GM12878 (cell line): ENCODE measurements at regions not wholly inside any gene's neighbourhood (a gene's known extent, or its start where the extent isn't known, plus 50 kb on each side); places are given as distances from the start of the nearest gene placed in this dataset.

Experiments
- ATAC-seq: fragments of 200-7000 bp; cut with Tn5 transposase; 3 replicates; pipeline ENCODE4 v1.9.1; 2020; ENCODE audit warnings: mild to moderate bottlenecking, moderate library complexity
- BruUV-seq: library from RNA; stranded (reverse); fragments of 400-500 nt; replicated peaks from 2 replicates; lab custom pipeline; 2021; lab: Mats Ljungman, UMichigan
- CTCF ChIA-PET: fragments of 300-600 bp; sonication (Branson Sonifier 250); formaldehyde crosslinking; extraction: SDS; loops from one replicate; lab custom pipeline; 2021; ENCODE audit warnings: inconsistent platforms; lab: Yijun Ruan, JAX
- POLR2A ChIA-PET: fragments of 350-600 bp; formaldehyde crosslinking; extraction: SDS; loops from one replicate; lab custom pipeline; 2021; ENCODE audit warnings: inconsistent platforms; lab: Charles Lee
- RAD21 ChIA-PET: fragments of 300-600 bp; sonication (Branson Sonifier 250); formaldehyde crosslinking; loops from one replicate; lab custom pipeline; 2023; ENCODE audit warnings: antibody characterized with exemption; ENCODE audit not compliant: unreplicated experiment; lab: Charles Lee
- SMC1A ChIA-PET: fragments of 300-600 bp; sonication (Branson Sonifier 250); formaldehyde crosslinking; loops from one replicate; lab custom pipeline; 2023; ENCODE audit not compliant: unreplicated experiment, uncharacterized antibody; lab: Charles Lee
- DNase-seq: peaks from one replicate; pipeline ENCODE4 v3.0.0-alpha.2; 2011; ENCODE audit warnings: low read depth, low spot score
- FAIRE-seq: peaks from 3 replicates; lab custom pipeline; 2011; peaks lifted over from hg19 to GRCh38; lab: Jason Lieb, UNC
- H2AFZ ChIP-seq: 2 replicates; pipeline ENCODE4 v1.6.0; 2011; ENCODE audit warnings: low read depth, low read length, control low read depth; ENCODE audit not compliant: control insufficient read depth
- H3K27ac ChIP-seq: 2 replicates; pipeline ENCODE4 v1.5.1; 2011; ENCODE audit warnings: control low read depth; ENCODE audit not compliant: control insufficient read depth, insufficient read depth
- H3K27me3 ChIP-seq, 2 experiments: replicated peaks in 1 of 2; 2 replicates each; pipeline versions ENCODE4 v1.6.0 to v1.6.1; 2011; ENCODE audit warnings: low read length in 1 of 2; ENCODE audit not compliant: control insufficient read depth in 2 of 2, insufficient read depth in 2 of 2
- H3K36me3 ChIP-seq, 2 experiments: 2 replicates each; pipeline ENCODE4 v1.5.1; 2011; ENCODE audit warnings: low read length in 1 of 2; ENCODE audit not compliant: control insufficient read depth in 2 of 2, insufficient read depth in 2 of 2
- H3K4me1 ChIP-seq: 2 replicates; pipeline ENCODE4 v1.6.1; 2011; ENCODE audit warnings: mild to moderate bottlenecking, low read length, moderate library complexity, mixed read lengths; ENCODE audit not compliant: control insufficient read depth, insufficient read depth
- H3K4me2 ChIP-seq: 2 replicates; pipeline ENCODE4 v1.6.0; 2011; ENCODE audit warnings: control low read depth; ENCODE audit not compliant: control insufficient read depth, insufficient read depth
- H3K4me3 ChIP-seq: fragments of 200-600 bp; sonication (generic); 2 replicates; pipeline ENCODE4 v1.5.1; 2016
- H3K79me2 ChIP-seq: 2 replicates; pipeline ENCODE4 v1.6.0; 2011; ENCODE audit warnings: low read length; ENCODE audit not compliant: control insufficient read depth, insufficient read depth
- H3K9ac ChIP-seq: 2 replicates; pipeline ENCODE4 v1.8.0; 2011; ENCODE audit warnings: low read length, control low read depth, mixed read lengths; ENCODE audit not compliant: control insufficient read depth, insufficient read depth
- H3K9me3 ChIP-seq: replicated peaks from 3 replicates; pipeline ENCODE4 v1.5.1; 2011; ENCODE audit warnings: mild to moderate bottlenecking, low read length; ENCODE audit not compliant: control insufficient read depth, insufficient read depth
- H4K20me1 ChIP-seq: 2 replicates; pipeline ENCODE4 v1.6.0; 2011; ENCODE audit not compliant: control insufficient read depth, insufficient read depth
- BHLHE40 ChIP-seq, 2 experiments: fragments of 450-650 bp in 1 of 2; IDR thresholded peaks; 2 replicates each; pipeline ENCODE4 v1.6.1; 2011 to 2017; ENCODE audit warnings: low read depth in 2 of 2, borderline replicate concordance in 1 of 2, improper control_type of control experiment in 1 of 2, low read length in 1 of 2, mild to moderate bottlenecking in 1 of 2
- CEBPB ChIP-seq, 2 experiments: fragments of 150-350 bp in 1 of 2; IDR thresholded peaks; 2 replicates each; pipeline ENCODE4 v1.6.1; 2012 to 2014; ENCODE audit warnings: low read depth in 2 of 2, low read length in 2 of 2, borderline replicate concordance in 1 of 2, inconsistent platforms in 1 of 2
- CREB1 ChIP-seq: IDR thresholded peaks from 2 replicates; pipeline ENCODE4 v1.6.1; 2012; ENCODE audit warnings: low read depth, mild to moderate bottlenecking, inconsistent platforms
- E2F8 ChIP-seq: fragments of 450-650 bp; IDR thresholded peaks from 2 replicates; pipeline ENCODE4 v1.6.1; 2018; ENCODE audit warnings: mild to moderate bottlenecking, low read depth, moderate library complexity; ENCODE audit not compliant: partially characterized antibody
- FOS ChIP-seq: IDR thresholded peaks from 3 replicates; pipeline ENCODE4 v1.6.1; 2011; ENCODE audit warnings: borderline replicate concordance; ENCODE audit not compliant: insufficient read length; ENCODE audit errors: extremely low read depth
- GABPA ChIP-seq: IDR thresholded peaks from 2 replicates; pipeline ENCODE4 v1.6.1; 2014; ENCODE audit warnings: antibody characterized with exemption, low read depth, mild to moderate bottlenecking, inconsistent platforms
- GATAD2B ChIP-seq: fragments of 450-650 bp; conservative IDR thresholded peaks from 2 replicates; pipeline ENCODE4 v1.6.1; 2017; ENCODE audit warnings: low read depth, mild to moderate bottlenecking, moderate library complexity
- HDGF ChIP-seq: fragments of 450-650 bp; IDR thresholded peaks from 2 replicates; pipeline ENCODE4 v1.6.1; 2016; ENCODE audit warnings: antibody characterized with exemption
- MTA2 ChIP-seq: fragments of 450-650 bp; IDR thresholded peaks from 2 replicates; pipeline ENCODE4 v1.6.1; 2016; ENCODE audit warnings: low read depth, mild to moderate bottlenecking, moderate library complexity
- SIX5 ChIP-seq: IDR thresholded peaks from 2 replicates; pipeline ENCODE4 v1.6.1; 2011; ENCODE audit warnings: mild to moderate bottlenecking, low read depth, low read length, moderate library complexity; ENCODE audit not compliant: severe bottlenecking
- SMAD1 ChIP-seq: fragments of 450-650 bp; IDR thresholded peaks from 2 replicates; pipeline ENCODE4 v1.6.1; 2018; ENCODE audit warnings: mild to moderate bottlenecking, low read depth; ENCODE audit not compliant: partially characterized antibody
- YY1 ChIP-seq: IDR thresholded peaks from 2 replicates; pipeline ENCODE4 v1.6.1; 2011; ENCODE audit warnings: low read depth, mild to moderate bottlenecking, low read length
- ZNF207 ChIP-seq: fragments of 450-650 bp; IDR thresholded peaks from 2 replicates; pipeline ENCODE4 v1.6.1; 2014; ENCODE audit warnings: antibody characterized with exemption, mild to moderate bottlenecking, borderline replicate concordance
- WGBS: methylation state at CpG from one replicate; pipeline ENCODE4 v1.1.6; 2016; ENCODE audit warnings: low lambda C conversion rate; ENCODE audit not compliant: insufficient replicate concordance, insufficient coverage; ENCODE audit errors: missing lambda C conversion rate; 5-methylcytosine and 5-hydroxymethylcytosine counted together
- in situ Hi-C: fragments of 300-500 bp; cut with MboI; formaldehyde crosslinking; loops from 9 replicates; pipeline ENCODE4 v1.14.3; 2018; ENCODE audit warnings: mixed read lengths
- intact Hi-C: fragments of 100-400 bp; cut with micrococcal nuclease; formaldehyde crosslinking; loops from one replicate; pipeline ENCODE4 v1.14.2; 2022; ENCODE audit not compliant: unreplicated experiment
- TF ChIP-seq, protein P1 (sequence below): fragments of 450-650 bp; IDR thresholded peaks from 2 replicates; pipeline ENCODE4 v1.6.1; 2017; ENCODE audit warnings: borderline replicate concordance
- TF ChIP-seq, protein P2 (sequence below): fragments of 450-650 bp; IDR thresholded peaks from 2 replicates; pipeline ENCODE4 v1.6.1; 2017; ENCODE audit warnings: antibody characterized with exemption, mild to moderate bottlenecking, moderate library complexity

GRCh38 chr18:79586436-79587225 is 93.0 kb upstream of the CTDP1 start (continued):
- TF ChIP-seq E2F8 (no peak), FOS (no peak), GATAD2B (no peak)
- TF ChIP-seq, protein P1, sequence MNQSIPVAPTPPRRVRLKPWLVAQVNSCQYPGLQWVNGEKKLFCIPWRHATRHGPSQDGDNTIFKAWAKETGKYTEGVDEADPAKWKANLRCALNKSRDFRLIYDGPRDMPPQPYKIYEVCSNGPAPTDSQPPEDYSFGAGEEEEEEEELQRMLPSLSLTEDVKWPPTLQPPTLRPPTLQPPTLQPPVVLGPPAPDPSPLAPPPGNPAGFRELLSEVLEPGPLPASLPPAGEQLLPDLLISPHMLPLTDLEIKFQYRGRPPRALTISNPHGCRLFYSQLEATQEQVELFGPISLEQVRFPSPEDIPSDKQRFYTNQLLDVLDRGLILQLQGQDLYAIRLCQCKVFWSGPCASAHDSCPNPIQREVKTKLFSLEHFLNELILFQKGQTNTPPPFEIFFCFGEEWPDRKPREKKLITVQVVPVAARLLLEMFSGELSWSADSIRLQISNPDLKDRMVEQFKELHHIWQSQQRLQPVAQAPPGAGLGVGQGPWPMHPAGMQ: no peak

- ChIA-PET CTCF (no interaction called here), SMC1A (no interaction called here), POLR2A (no interaction called here), RAD21 (interaction anchor here (0.5 kb wide), 1 partner anchor 14 kb away, joined by 3 read pairs; no protein-coding TSS in a partner anchor)
- no peaks in the 10 kb centered on the region; the same call in 2 of the 3 replicates for H3K9me3 ChIP-seq
- intact Hi-C loops (no loop called here), in situ Hi-C loops (no loop called here)
- no peaks in the 10 kb centered on the region for H4K20me1 ChIP-seq
- ATAC-seq (no peak), FAIRE-seq (no peak), DNase-seq (no peak)
- no peaks in the 10 kb centered on the region for H3K36me3 ChIP-seq
- H3K27ac ChIP-seq: no peak overlapping the region
- no peaks in the 10 kb centered on the region for H3K27me3 ChIP-seq
- no peak overlapping the region for H3K4me3 ChIP-seq
- H3K79me2 ChIP-seq: no peaks in the 10 kb centered on the region
- no peak overlapping the region for H3K4me2 ChIP-seq
- H2AFZ ChIP-seq: no peak overlapping the region
- H3K9ac ChIP-seq: no peak overlapping the region
- 49% methylated on average over 16 of the region's 16 CpGs for WGBS
- no peaks in the 10 kb centered on the region for H3K4me1 ChIP-seq
- no TSS peak for BruUV-seq
- TF ChIP-seq GABPA: no peak
- no peak for TF ChIP-seq ZNF207
- no peak for TF ChIP-seq BHLHE40 (IDR thresholded peaks at IDR 0.05; ENCODE audit: borderline replicate concordance in 1 of 2, low read depth in 2 of 2, low read length in 1 of 2)
- TF ChIP-seq SMAD1: no peak
- TF ChIP-seq, protein P2, sequence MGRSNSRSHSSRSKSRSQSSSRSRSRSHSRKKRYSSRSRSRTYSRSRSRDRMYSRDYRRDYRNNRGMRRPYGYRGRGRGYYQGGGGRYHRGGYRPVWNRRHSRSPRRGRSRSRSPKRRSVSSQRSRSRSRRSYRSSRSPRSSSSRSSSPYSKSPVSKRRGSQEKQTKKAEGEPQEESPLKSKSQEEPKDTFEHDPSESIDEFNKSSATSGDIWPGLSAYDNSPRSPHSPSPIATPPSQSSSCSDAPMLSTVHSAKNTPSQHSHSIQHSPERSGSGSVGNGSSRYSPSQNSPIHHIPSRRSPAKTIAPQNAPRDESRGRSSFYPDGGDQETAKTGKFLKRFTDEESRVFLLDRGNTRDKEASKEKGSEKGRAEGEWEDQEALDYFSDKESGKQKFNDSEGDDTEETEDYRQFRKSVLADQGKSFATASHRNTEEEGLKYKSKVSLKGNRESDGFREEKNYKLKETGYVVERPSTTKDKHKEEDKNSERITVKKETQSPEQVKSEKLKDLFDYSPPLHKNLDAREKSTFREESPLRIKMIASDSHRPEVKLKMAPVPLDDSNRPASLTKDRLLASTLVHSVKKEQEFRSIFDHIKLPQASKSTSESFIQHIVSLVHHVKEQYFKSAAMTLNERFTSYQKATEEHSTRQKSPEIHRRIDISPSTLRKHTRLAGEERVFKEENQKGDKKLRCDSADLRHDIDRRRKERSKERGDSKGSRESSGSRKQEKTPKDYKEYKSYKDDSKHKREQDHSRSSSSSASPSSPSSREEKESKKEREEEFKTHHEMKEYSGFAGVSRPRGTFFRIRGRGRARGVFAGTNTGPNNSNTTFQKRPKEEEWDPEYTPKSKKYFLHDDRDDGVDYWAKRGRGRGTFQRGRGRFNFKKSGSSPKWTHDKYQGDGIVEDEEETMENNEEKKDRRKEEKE: no peak
- no peak for TF ChIP-seq CEBPB (IDR thresholded peaks at IDR 0.05; ENCODE audit: borderline replicate concordance in 1 of 2, low read depth in 2 of 2, low read length in 2 of 2)
- TF ChIP-seq MTA2: no peak
- no peak for TF ChIP-seq YY1
- no peak for TF ChIP-seq SIX5
- no peak for TF ChIP-seq CREB1
- no peak for TF ChIP-seq HDGF
Measured at GRCh38 chr18:79587226-79587741, 92.3 kb upstream of the CTDP1 start.
